Brain microvascular endothelial cell (primary cell): ENCODE measurements at regions not wholly inside any gene's neighbourhood (a gene's known extent, or its start where the extent isn't known, plus 50 kb on each side); places are given as distances from the start of the nearest gene placed in this dataset.

Source experiments
- DNase-seq: peaks from one replicate; pipeline ENCODE4 v3.0.0-alpha.2; 2020
- H3K27ac ChIP-seq: fragments of 250-450 bp; sonication (Bioruptor Pico); 2 replicates; pipeline ENCODE4 v1.5.1; 2020; ENCODE audit warnings: mild to moderate bottlenecking, moderate library complexity
- H3K27me3 ChIP-seq: fragments of 250-450 bp; sonication (Bioruptor Pico); replicated peaks from 2 replicates; pipeline ENCODE4 v1.5.1; 2020; ENCODE audit warnings: mild to moderate bottlenecking
- H3K36me3 ChIP-seq: fragments of 250-450 bp; sonication (Bioruptor Pico); replicated peaks from 2 replicates; pipeline ENCODE4 v1.5.1; 2020; ENCODE audit warnings: mild to moderate bottlenecking
- H3K4me3 ChIP-seq: 2 replicates; pipeline ENCODE4 v1.5.1; 2011; ENCODE audit warnings: low read depth, mild to moderate bottlenecking, control low read depth, low read length, moderate library complexity
- in situ Hi-C: cut with HindIII; loops from 2 replicates; pipeline ENCODE4 v1.10.0; 2017; ENCODE audit warnings: low sequenced_read_pairs, low pct_ligation_motif_present
- TF ChIP-seq, protein P1 (sequence below): IDR thresholded peaks from 2 replicates; pipeline ENCODE4 v1.5.1; 2011; ENCODE audit warnings: low read depth, mild to moderate bottlenecking, moderate library complexity, low read length, control low read depth, inconsistent platforms; ENCODE audit errors: missing control alignments

DNA sequence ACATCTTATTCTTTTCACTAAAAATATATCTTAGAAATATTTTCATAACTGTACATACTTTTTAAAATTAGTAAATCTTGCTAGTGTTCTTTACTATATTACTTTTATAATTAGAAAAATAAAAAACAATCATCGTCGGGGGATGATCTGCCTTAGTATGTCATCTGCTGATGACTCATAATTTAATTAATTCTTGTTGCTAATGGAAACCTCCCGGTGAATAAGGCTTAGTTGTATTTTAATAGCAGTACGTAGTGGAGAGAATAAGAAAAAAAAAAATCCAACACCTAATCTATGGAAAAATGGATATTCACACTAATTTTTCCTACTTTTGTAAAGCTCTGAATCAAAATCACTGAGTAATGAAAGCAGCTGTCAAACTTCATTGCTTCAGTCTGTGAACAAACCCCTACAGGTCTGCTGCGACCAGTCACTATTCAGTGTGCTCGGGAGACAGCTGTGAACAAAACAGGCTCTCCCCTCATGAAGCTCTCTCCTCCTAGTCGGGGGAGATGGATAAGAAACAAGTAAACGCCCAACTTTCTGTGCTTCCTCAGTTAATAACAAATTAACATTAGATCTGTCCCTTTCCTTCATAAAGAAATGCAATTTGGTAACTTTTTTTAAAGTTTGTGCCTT is 97.4 kb upstream of the UPP2 start:
- Histone ChIP-seq H3K27me3 (no peaks in the 10 kb centered on the region), H3K27ac (no peak overlapping the region), H3K36me3 (no peaks in the 10 kb centered on the region), H3K4me3 (no peak overlapping the region)
- DNase-seq: no peak
- TF ChIP-seq, protein P1, sequence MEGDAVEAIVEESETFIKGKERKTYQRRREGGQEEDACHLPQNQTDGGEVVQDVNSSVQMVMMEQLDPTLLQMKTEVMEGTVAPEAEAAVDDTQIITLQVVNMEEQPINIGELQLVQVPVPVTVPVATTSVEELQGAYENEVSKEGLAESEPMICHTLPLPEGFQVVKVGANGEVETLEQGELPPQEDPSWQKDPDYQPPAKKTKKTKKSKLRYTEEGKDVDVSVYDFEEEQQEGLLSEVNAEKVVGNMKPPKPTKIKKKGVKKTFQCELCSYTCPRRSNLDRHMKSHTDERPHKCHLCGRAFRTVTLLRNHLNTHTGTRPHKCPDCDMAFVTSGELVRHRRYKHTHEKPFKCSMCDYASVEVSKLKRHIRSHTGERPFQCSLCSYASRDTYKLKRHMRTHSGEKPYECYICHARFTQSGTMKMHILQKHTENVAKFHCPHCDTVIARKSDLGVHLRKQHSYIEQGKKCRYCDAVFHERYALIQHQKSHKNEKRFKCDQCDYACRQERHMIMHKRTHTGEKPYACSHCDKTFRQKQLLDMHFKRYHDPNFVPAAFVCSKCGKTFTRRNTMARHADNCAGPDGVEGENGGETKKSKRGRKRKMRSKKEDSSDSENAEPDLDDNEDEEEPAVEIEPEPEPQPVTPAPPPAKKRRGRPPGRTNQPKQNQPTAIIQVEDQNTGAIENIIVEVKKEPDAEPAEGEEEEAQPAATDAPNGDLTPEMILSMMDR: no peak
- in situ Hi-C loops: loop anchor here (25.0 kb wide), 1 partner anchor 217 kb away; no protein-coding TSS in a partner anchor

DNA sequence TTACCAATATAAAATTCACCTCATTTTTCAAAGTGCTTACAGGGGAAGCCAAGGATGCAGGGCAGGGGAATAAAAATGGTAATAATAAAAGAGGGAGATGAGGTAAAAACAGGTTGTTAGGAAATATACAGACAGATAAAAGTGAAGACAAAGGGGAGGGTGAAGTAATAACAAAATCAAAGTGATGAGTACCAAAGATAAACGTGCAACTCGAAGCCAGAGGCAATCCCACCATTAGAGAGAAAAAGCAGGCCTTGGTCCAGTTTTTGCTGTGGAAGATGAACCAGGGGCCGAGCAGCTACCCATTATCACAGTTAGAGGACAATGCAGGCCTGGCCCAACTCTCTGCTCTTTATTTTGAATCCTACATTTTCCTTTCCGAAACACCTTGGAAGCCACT is 99.6 kb upstream of the UPP2 start:
- in situ Hi-C loops: loop anchor here (25.0 kb wide), 1 partner anchor 215 kb away; no protein-coding TSS in a partner anchor
- TF ChIP-seq, protein P1: no peak

DNA sequence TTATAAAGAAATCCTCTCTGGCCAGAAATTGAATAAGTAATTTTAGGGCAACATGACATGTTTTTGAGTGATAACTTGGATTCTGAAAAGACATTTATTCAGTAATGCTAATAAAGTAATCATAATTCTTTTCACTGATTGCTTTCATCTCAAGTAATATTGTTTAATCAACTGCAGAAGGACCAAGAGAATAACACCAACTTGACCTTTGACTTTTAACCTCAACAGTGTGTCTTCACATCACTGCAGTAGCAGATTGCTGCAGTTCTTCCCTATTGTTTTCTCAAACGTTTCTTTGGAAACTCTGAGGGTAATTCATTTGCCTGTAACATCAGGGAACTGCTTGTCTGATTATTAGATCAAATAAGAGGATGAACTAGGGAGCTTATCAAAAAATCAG is 104.9 kb upstream of the UPP2 start:
- TF ChIP-seq, protein P1: no peak
- H3K27me3 ChIP-seq: no peaks in the 10 kb centered on the region
- no peak overlapping the region for H3K4me3 ChIP-seq
- no peak overlapping the region for H3K27ac ChIP-seq
- no peaks in the 10 kb centered on the region for H3K36me3 ChIP-seq
- no peak for DNase-seq
- in situ Hi-C loops: no loop called here

More for the DNA sequence above, 99.6 kb upstream of the UPP2 start:
- no peak overlapping the region for H3K4me3 ChIP-seq
- no peak overlapping the region for H3K27ac ChIP-seq
- no peaks in the 10 kb centered on the region for H3K36me3 ChIP-seq
- no peak for DNase-seq
- no peaks in the 10 kb centered on the region for H3K27me3 ChIP-seq

DNA sequence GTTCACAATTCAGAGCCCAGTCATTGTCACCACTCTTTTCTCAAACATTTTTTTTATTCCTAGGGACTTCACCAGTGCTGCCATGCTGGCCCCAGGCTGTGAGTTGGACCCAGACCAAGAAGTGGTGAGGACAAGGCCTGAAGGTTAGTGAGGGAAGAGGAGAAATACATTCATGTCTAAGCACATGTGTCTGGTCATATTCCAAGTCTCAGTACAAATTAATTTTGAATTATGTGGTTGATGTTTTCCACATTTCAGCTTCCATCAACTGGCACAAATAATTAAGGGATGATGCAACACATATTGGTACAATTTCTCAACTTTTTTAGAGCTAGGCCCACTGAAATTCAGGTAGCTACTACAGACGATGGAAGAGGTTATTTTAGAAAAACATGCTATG is 106.6 kb upstream of the UPP2 start:
- TF ChIP-seq, protein P1: no peak
- Histone ChIP-seq H3K4me3 (no peak overlapping the region), H3K27me3 (no peaks in the 10 kb centered on the region), H3K36me3 (no peaks in the 10 kb centered on the region), H3K27ac (no peak overlapping the region)
- in situ Hi-C loops: no loop called here
- no peak for DNase-seq

DNA sequence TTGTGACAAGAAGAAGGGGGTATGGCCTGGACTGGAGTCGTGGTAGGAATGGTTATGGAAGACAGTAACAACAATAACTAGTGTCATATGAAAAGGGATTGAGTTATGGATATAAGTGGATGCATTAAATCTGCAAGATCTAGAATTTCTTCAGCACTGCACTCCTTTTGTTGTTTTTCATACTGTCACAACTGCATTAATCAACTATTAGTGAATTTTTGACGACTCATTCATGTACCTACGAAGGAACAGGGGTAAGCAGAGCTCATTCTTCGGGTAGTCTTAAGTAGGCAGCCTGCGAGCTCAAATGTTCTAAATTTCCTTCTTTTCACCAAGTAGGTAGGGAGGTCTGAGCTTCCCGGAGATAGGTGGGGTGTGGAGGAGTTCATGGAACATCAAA is 109.7 kb upstream of the UPP2 start:
- Histone ChIP-seq H3K27me3 (no peaks in the 10 kb centered on the region), H3K36me3 (no peaks in the 10 kb centered on the region), H3K27ac (no peak overlapping the region), H3K4me3 (no peak overlapping the region)
- DNase-seq: no peak
- TF ChIP-seq, protein P1: no peak
- in situ Hi-C loops: no loop called here

DNA sequence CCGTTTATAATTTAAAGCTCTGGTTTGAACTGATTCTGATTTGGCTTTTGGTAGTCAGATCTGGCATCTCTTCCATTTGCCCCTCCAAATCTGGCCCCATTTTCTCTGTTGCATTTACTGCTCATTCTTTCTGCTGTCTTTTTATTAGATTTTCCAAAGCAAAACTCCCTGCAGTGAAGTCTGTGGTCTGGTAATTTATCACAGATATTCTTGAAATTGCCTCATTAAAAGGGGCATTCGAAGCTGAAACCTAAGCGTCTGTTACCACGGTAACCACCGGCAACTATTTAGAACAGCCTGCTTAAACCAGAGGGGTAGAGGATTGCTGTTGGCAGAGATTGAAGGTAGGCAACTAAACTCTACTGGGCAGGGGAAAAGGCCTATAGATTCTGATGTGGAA is 111.5 kb upstream of the UPP2 start:
- H3K27ac ChIP-seq: no peak overlapping the region
- no peak for DNase-seq
- TF ChIP-seq, protein P1: no peak
- H3K36me3 ChIP-seq: no peaks in the 10 kb centered on the region
- no peaks in the 10 kb centered on the region for H3K27me3 ChIP-seq
- no peak overlapping the region for H3K4me3 ChIP-seq
- in situ Hi-C loops: no loop called here
